ENCODE measurements at regions not wholly inside any gene's neighbourhood (a gene's known extent, or its start where the extent isn't known, plus 50 kb on each side); places are given as distances from the start of the nearest gene placed in this dataset.
"Not testable (repeated sequence)": the region's sequence is repeated elsewhere in the genome, so short reads cannot be mapped to it uniquely, and the experiment has no call there.

DNA sequence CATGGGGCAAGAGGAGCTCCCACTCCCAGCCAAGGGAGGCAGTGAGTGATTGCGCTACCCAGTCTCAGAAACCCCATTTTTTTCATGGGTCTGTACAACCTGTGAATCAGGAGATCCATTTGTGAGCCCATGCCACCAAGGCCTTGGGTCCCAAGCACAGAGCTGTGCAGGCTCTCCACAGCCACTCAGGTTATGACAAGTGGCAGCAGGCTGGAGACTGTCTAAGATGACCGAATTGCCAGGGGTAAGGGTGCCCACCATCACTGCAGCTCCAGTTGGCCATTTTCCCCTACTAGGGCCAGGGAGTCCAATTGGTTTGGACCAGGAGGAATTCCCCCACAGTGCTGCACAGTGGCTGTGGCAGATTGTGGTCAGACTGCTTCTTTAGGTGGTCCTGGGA is 407.5 kb upstream of the KLHL4 start:
- no peak for DNase-seq

DNA sequence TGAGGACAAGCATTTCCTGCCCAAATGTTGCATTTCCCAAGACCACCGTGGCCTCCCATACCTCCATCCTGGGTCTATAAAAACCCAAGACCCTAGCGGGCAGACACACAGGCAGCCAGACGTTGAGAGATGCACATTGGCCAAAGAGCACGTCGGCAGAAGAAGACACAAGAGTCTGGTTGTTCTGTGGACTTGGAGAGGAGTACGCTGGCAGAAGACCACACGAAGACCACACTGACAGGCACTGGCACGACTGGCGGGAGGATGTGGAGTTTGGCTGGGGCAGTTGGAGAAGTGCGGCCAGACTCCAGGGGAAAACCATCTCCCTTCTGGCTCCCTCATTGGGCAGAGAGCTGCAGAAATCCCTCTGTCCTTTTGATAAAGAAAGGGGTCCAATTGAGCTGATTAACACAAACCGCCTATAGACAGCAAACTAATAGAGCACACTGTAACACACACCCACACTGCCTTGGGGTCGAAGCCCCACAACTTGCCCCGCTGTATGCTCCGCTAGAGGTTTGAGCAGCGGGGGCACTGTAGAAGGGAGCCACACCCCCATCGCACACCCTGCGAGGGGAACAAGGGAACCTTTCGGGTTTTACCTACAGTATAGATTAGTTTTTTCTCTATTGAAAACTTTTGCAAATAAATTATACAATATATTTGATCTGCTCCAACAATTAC is 376.7 kb upstream of the KLHL4 start:
- DNase-seq: no peak

DNA sequence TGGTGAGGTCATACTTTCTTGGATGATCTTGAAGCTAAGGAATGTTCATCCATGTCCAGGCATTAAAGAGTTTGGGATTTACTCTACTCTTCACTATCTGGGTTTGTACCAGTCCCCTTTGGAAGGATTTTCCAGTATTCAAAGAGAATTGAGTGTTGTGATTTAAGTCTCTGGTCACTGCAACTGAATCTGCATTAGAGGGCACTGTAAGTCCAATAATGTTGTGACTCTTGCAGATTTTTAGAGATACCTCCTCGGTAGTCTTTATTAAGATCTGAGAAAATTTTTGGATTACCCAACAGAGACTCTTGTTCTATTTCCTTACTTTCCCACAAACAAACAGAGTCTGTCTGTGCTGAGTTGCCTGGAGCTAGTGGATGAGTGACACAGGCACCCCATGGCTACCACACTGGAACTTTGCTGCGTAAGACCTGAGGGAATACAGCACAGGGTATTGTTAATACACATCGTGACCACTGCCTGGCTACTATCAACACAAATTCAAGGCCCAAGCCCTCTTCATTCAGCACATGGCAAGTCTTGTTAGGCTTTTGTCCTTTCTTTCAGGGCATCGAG is 357.1 kb upstream of the KLHL4 start:
- no peak for DNase-seq

DNA sequence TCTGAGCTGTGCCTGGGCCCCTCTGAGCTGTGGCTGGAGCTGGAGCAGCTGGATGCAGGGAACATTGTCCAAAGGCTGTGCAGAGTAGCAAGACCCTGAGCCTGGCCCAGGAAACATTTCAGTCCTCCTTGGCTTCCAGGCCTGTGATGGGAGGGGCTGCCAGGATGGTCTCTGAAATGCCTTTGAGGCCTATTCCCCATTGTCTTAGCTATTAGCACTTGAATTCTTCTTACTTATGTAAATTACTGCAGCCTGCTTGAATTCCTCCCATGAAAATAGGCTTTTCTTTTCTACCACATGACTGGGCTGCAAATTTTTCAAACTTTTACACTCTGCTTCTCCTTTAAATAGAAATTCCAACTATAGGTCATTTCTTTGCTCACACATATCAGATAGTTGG is 349.8 kb upstream of the KLHL4 start:
- no peak for DNase-seq

DNA sequence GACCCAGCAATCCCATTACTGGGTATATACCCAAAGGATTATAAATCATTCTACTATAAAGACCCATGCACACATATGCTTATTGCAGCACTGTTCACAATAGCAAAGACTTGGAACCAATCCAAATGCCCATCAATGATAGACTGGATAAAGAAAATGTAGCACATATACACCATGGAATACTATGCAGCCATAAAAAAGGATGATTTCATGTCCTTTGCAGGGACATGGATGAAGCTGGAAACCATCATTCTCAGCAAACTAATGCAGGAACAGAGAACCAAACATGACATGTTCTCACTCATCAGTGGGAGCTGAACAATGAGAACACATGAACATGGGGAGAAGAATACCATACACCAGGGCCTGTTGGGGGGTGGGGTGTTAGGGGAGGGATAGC is 339.6 kb upstream of the KLHL4 start:
- not testable (repeated sequence) for DNase-seq

Measured in activated CD4-positive, alpha-beta T cell treated with anti-CD3 and anti-CD28 coated beads, Interleukin-2, Interleukin-6, amounts not matched to agents 100 ng/mL and 50 ng/mL, durations not matched to agents 16 hours and 8 hours (primary cell).